Esophagus squamous epithelium (tissue), 5 donors: ENCODE measurements at regions not wholly inside any gene's neighbourhood (a gene's known extent, or its start where the extent isn't known, plus 50 kb on each side); places are given as distances from the start of the nearest gene placed in this dataset.

ENCODE experiments used
- DNase-seq: peaks from one replicate; lab custom pipeline; 2025; lab: John Stamatoyannopoulos, UW
- H3K27ac ChIP-seq, 4 donors: fragments of 200-600 bp; sonication (generic); one replicate each; pipeline ENCODE4 v1.5.1; 2016 to 2019; ENCODE audit warnings: mild to moderate bottlenecking in 1 of 4
- H3K27me3 ChIP-seq, 4 donors: fragments of 200-600 bp; sonication (generic); 1 replicate in 3 of 4; 2 replicates in 1 of 4; pipeline versions ENCODE4 v1.5.1 to v1.6.0; 2017 to 2021; ENCODE audit warnings: antibody characterized with exemption in 1 of 4
- H3K36me3 ChIP-seq, 3 donors: fragments of 200-600 bp; sonication (generic); one replicate each; pipeline ENCODE4 v1.5.1; 2016 to 2019
- H3K4me1 ChIP-seq, 3 donors: fragments of 200-600 bp; sonication (generic); one replicate each; pipeline ENCODE4 v1.5.1; 2017 to 2019
- H3K4me3 ChIP-seq, 4 donors: fragments of 200-600 bp; sonication (generic); 1 replicate in 3 of 4; 2 replicates in 1 of 4; pipeline ENCODE4 v1.5.1; 2016 to 2019; ENCODE audit warnings: mild to moderate bottlenecking in 2 of 4, moderate library complexity in 1 of 4
- H3K9me3 ChIP-seq, 3 donors: fragments of 200-600 bp; sonication (generic); one replicate each; pipeline ENCODE4 v1.5.1; 2016 to 2019
- CTCF ChIP-seq, 6 experiments: fragments of 450-650 bp in 4 of 6; fragments of 200-600 bp in 2 of 6; sonication (generic) in 2 of 6; IDR thresholded peaks; one replicate each; pipeline ENCODE4 v1.5.1; 2016 to 2019; ENCODE audit warnings: antibody characterized with exemption in 6 of 6, mild to moderate bottlenecking in 4 of 6, moderate library complexity in 4 of 6
- POLR2A ChIP-seq, 4 donors: fragments of 450-650 bp; IDR thresholded peaks; one replicate each; pipeline ENCODE4 v1.6.1; 2017; ENCODE audit warnings: antibody characterized with exemption in 4 of 4, mild to moderate bottlenecking in 4 of 4, moderate library complexity in 3 of 4
- WGBS, 2 donors: methylation state at CpG; one replicate each; pipeline ENCODE4 v1.1.5; 2018; 5-methylcytosine and 5-hydroxymethylcytosine counted together
- intact Hi-C: fragments of 100-400 bp; cut with DNase I; formaldehyde crosslinking; loops from one replicate; pipeline ENCODE4 v1.15.0; 2022
- donor health status: DM: yes; HTN: yes; CAD: no.

DNA sequence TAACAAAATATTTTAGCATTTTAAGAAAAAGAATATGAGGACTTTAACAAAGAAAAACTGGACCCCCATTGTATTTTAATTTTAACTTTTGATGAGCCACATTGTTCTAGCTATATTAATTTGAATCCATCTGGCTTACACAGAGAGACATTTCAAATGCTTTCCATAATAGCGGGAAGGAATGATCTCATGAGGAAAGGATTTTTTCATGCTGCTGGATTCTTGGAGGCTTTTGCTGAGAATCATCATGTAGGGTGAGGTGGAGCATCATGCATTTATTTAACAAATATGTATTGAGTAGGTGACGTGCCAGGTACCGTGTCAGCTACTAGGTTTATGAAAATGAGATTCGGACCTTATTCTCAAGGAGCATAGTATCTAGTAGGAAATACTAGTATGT is 1006.3 kb downstream of the SORCS1 start:
- no peak overlapping the region for H3K27ac ChIP-seq
- H3K9me3 ChIP-seq: no peaks in the 10 kb centered on the region
- no peaks in the 10 kb centered on the region for H3K4me1 ChIP-seq
- H3K4me3 ChIP-seq: no peak overlapping the region
- intact Hi-C loops: no loop called here
- TF ChIP-seq POLR2A (IDR thresholded peaks at IDR 0.05) (no peak), CTCF (IDR thresholded peaks at IDR 0.05) (no peak)
- no peaks in the 10 kb centered on the region for H3K27me3 ChIP-seq
- no peaks in the 10 kb centered on the region for H3K36me3 ChIP-seq
- WGBS, 2 donors: 62 to 82% methylated on average over 4 of the region's 4 CpGs
- no peak for DNase-seq

- WGBS, 2 donors: 27 to 29% methylated on average over 2 of the region's 2 CpGs
These were observed 1017.5 kb downstream of the SORCS1 start for GRCh38 chr10:106147021-106147420.

GRCh38 chr10:106139915-106140314 is 1024.6 kb downstream of the SORCS1 start:
- no peaks in the 10 kb centered on the region for H3K36me3 ChIP-seq
- no peaks in the 10 kb centered on the region for H3K27me3 ChIP-seq
- H3K27ac ChIP-seq: no peak overlapping the region
- intact Hi-C loops: no loop called here
- H3K4me3 ChIP-seq: no peak overlapping the region
- TF ChIP-seq POLR2A (IDR thresholded peaks at IDR 0.05) (no peak), CTCF (IDR thresholded peaks at IDR 0.05) (no peak)
- no peak for DNase-seq
- no peaks in the 10 kb centered on the region for H3K4me1 ChIP-seq
- no peaks in the 10 kb centered on the region for H3K9me3 ChIP-seq

More at GRCh38 chr10:106147021-106147420, 1017.5 kb downstream of the SORCS1 start:
- Histone ChIP-seq H3K36me3 (no peaks in the 10 kb centered on the region), H3K4me1 (no peaks in the 10 kb centered on the region), H3K27ac (no peak overlapping the region), H3K27me3 (no peaks in the 10 kb centered on the region), H3K4me3 (no peak overlapping the region), H3K9me3 (no peaks in the 10 kb centered on the region)
- DNase-seq: no peak
- TF ChIP-seq CTCF (IDR thresholded peaks at IDR 0.05) (no peak), POLR2A (IDR thresholded peaks at IDR 0.05) (no peak)
- intact Hi-C loops: no loop called here

- no peaks in the 10 kb centered on the region for H3K9me3 ChIP-seq
- H3K36me3 ChIP-seq: no peaks in the 10 kb centered on the region
- no peaks in the 10 kb centered on the region for H3K4me1 ChIP-seq
- no peaks in the 10 kb centered on the region for H3K27me3 ChIP-seq
- H3K27ac ChIP-seq: no peak overlapping the region
- no peak overlapping the region for H3K4me3 ChIP-seq
- no peak for DNase-seq
- intact Hi-C loops: no loop called here
- TF ChIP-seq CTCF (IDR thresholded peaks at IDR 0.05) (no peak), POLR2A (IDR thresholded peaks at IDR 0.05) (no peak)
These were observed 1028.3 kb downstream of the SORCS1 start for GRCh38 chr10:106136175-106136574.

GRCh38 chr10:106134326-106135000 is 1030.0 kb downstream of the SORCS1 start:
- no peaks in the 10 kb centered on the region for H3K27me3 ChIP-seq
- intact Hi-C loops: no loop called here
- no peak overlapping the region for H3K4me3 ChIP-seq
- no peaks in the 10 kb centered on the region for H3K9me3 ChIP-seq
- no peaks in the 10 kb centered on the region for H3K36me3 ChIP-seq
- DNase-seq: no peak
- 61 to 66% methylated on average over 8 of the region's 8 CpGs for WGBS, 2 donors
- no peak overlapping the region for H3K27ac ChIP-seq
- TF ChIP-seq POLR2A (IDR thresholded peaks at IDR 0.05) (no peak), CTCF (IDR thresholded peaks at IDR 0.05) (no peak)
- H3K4me1 ChIP-seq: no peaks in the 10 kb centered on the region
